DOHH2 (cell line): ENCODE measurements at regions not wholly inside any gene's neighbourhood (a gene's known extent, or its start where the extent isn't known, plus 50 kb on each side); places are given as distances from the start of the nearest gene placed in this dataset.

Experiments
- H3F3A ChIP-seq: fragments of 200-600 bp; sonication (generic), shearing (Covaris generic); 2 replicates; pipeline ENCODE4 v1.6.0; 2016; ENCODE audit warnings: antibody characterized with exemption, mild to moderate bottlenecking; ENCODE audit not compliant: control insufficient read depth, insufficient read depth
- H3K27ac ChIP-seq: fragments of 200-600 bp; sonication (generic); 2 replicates; pipeline ENCODE4 v1.5.1; 2014; ENCODE audit warnings: low read depth, mild to moderate bottlenecking, low read length, moderate library complexity
- H3K27me3 ChIP-seq: fragments of 200-600 bp; sonication (generic); 2 replicates; pipeline ENCODE4 v1.6.1; 2014; ENCODE audit warnings: mild to moderate bottlenecking, low read length, mixed read lengths; ENCODE audit not compliant: control insufficient read depth
- H3K36me3 ChIP-seq: fragments of 200-600 bp; sonication (generic); 2 replicates; pipeline ENCODE4 v1.6.1; 2014; ENCODE audit warnings: mild to moderate bottlenecking, low read length, moderate library complexity, mixed read lengths; ENCODE audit not compliant: control insufficient read depth
- H3K4me1 ChIP-seq: fragments of 200-600 bp; sonication (generic); 2 replicates; pipeline ENCODE4 v1.6.1; 2014; ENCODE audit warnings: mild to moderate bottlenecking, low read length, mixed read lengths; ENCODE audit not compliant: control insufficient read depth
- H3K4me2 ChIP-seq: fragments of 200-600 bp; sonication (generic); 2 replicates; pipeline ENCODE4 v1.6.0; 2014; ENCODE audit warnings: mild to moderate bottlenecking, low read length, moderate library complexity
- H3K4me3 ChIP-seq: fragments of 200-600 bp; sonication (generic); 2 replicates; pipeline ENCODE4 v1.5.1; 2014; ENCODE audit warnings: mild to moderate bottlenecking, low read length, mixed read lengths
- H3K79me2 ChIP-seq: fragments of 200-600 bp; sonication (generic); 2 replicates; pipeline ENCODE4 v1.6.1; 2014; ENCODE audit warnings: mild to moderate bottlenecking, low read length, mixed read lengths; ENCODE audit not compliant: control insufficient read depth
- H3K9me2 ChIP-seq: fragments of 200-600 bp; sonication (generic); replicated peaks from 2 replicates; pipeline ENCODE4 v1.6.1; 2014; ENCODE audit warnings: mild to moderate bottlenecking, low read length, mixed read lengths; ENCODE audit not compliant: control insufficient read depth
- H3K9me3 ChIP-seq: fragments of 200-600 bp; sonication (generic); 2 replicates; pipeline ENCODE4 v1.6.1; 2014; ENCODE audit warnings: antibody characterized with exemption, low read length, mixed read lengths; ENCODE audit not compliant: control insufficient read depth, insufficient read depth
- H4K20me1 ChIP-seq: fragments of 200-600 bp; sonication (generic); 2 replicates; pipeline ENCODE4 v1.6.0; 2014; ENCODE audit warnings: low read depth, mild to moderate bottlenecking, antibody characterized with exemption, low read length, moderate library complexity; ENCODE audit not compliant: control insufficient read depth, insufficient read depth
- CTCF ChIP-seq: fragments of 200-600 bp; sonication (generic); IDR thresholded peaks from one replicate; pipeline ENCODE4 v1.5.1; 2014; ENCODE audit warnings: antibody characterized with exemption, mild to moderate bottlenecking, low read depth, low read length; ENCODE audit not compliant: poor library complexity, severe bottlenecking

DNA sequence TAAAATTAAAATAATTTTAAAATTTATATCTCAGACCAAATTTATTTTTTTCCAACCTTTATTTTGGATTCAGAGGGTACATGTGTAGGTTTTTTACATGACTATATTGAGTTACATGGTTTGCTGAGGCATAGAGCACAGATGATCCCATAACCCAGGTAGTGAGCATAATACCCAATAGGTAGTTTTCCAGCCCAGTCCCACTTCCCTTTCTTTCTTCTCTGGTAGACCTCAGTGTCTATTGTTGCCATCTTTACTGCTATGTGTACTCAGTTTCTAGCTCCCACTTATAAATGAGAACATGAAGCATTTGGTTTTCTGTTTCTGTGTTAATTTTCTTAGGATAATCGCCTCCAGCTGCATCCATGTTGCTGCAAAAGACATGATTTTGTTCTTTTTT lies 338.1 kb downstream of the EFHB start:
- Histone ChIP-seq H3F3A (no peaks in the 10 kb centered on the region; the same call in 1 of the 2 replicates), H4K20me1 (no peaks in the 10 kb centered on the region), H3K9me3 (0 out of 2 replicates have a peak, but pooled peaks cover 4% of the 10 kb centered on the region), H3K79me2 (no peaks in the 10 kb centered on the region), H3K4me2 (0 out of 2 replicates have a peak overlapping the region, but pooled peaks have one; percentile 17), H3K27ac (no peak overlapping the region), H3K27me3 (no peaks in the 10 kb centered on the region), H3K4me3 (no peak overlapping the region), H3K4me1 (peaks cover 14% of the 10 kb centered on the region), H3K36me3 (no peaks in the 10 kb centered on the region), H3K9me2 (no peaks in the 10 kb centered on the region)
- TF ChIP-seq CTCF, result no peak
